Liver (tissue), 8 donors: ENCODE measurements at regions not wholly inside any gene's neighbourhood (a gene's known extent, or its start where the extent isn't known, plus 50 kb on each side); places are given as distances from the start of the nearest gene placed in this dataset.

Experiments used
- DNase-seq: peaks from one replicate; pipeline ENCODE4 v3.0.0-alpha.2; 2017; ENCODE audit warnings: low spot score
- H3K27ac ChIP-seq, 2 donors: one replicate each; pipeline ENCODE4 v1.7.0; 2013; ENCODE audit warnings: inconsistent platforms in 2 of 2, low read length in 2 of 2, control low read depth in 1 of 2, low read depth in 1 of 2, mild to moderate bottlenecking in 1 of 2
- H3K27me3 ChIP-seq, 4 donors: one replicate each; pipeline versions ENCODE4 v1.6.1 to v1.7.0; 2013; ENCODE audit warnings: low read length in 3 of 4, inconsistent platforms in 1 of 4, mild to moderate bottlenecking in 1 of 4, moderate library complexity in 1 of 4; ENCODE audit not compliant: control insufficient read depth in 4 of 4, insufficient read depth in 4 of 4
- H3K36me3 ChIP-seq, 4 donors: one replicate each; pipeline versions ENCODE4 v1.6.1 to v1.7.0; 2013; ENCODE audit warnings: low read length in 3 of 4, mild to moderate bottlenecking in 3 of 4, low read depth in 1 of 4, moderate library complexity in 1 of 4; ENCODE audit not compliant: control insufficient read depth in 4 of 4, insufficient read depth in 3 of 4
- H3K4me1 ChIP-seq, 4 donors: one replicate each; pipeline versions ENCODE4 v1.6.1 to v1.7.0; 2013; ENCODE audit warnings: low read length in 3 of 4, mild to moderate bottlenecking in 3 of 4, moderate library complexity in 1 of 4; ENCODE audit not compliant: control insufficient read depth in 4 of 4, insufficient read depth in 4 of 4
- H3K4me3 ChIP-seq, 3 donors: one replicate each; pipeline versions ENCODE4 v1.6.1 to v1.7.0; 2013; ENCODE audit warnings: low read length in 3 of 3, control low read depth in 1 of 3, low read depth in 1 of 3, mild to moderate bottlenecking in 1 of 3
- H3K9ac ChIP-seq, 2 donors: one replicate each; pipeline ENCODE4 v1.7.0; 2013; ENCODE audit warnings: low read length in 2 of 2, mild to moderate bottlenecking in 2 of 2, moderate library complexity in 2 of 2, control low read depth in 1 of 2, low read depth in 1 of 2
- H3K9me3 ChIP-seq, 4 donors: one replicate each; pipeline versions ENCODE4 v1.6.1 to v1.7.0; 2013; ENCODE audit warnings: low read length in 3 of 4; ENCODE audit not compliant: control insufficient read depth in 4 of 4
- ATF3 ChIP-seq: IDR thresholded peaks from 2 replicates; pipeline ENCODE4 v1.6.1; 2016; ENCODE audit warnings: antibody characterized with exemption
- CTCF ChIP-seq: fragments of 150-350 bp; IDR thresholded peaks from 2 replicates; pipeline ENCODE4 v1.5.1; 2017; ENCODE audit warnings: improper control_type of control experiment, low read depth, low read length; ENCODE audit not compliant: missing input control
- EGR1 ChIP-seq, 2 donors: IDR thresholded peaks; 2 replicates each; pipeline ENCODE4 v1.6.1; 2016 to 2018; ENCODE audit warnings: antibody characterized with exemption in 2 of 2, low read depth in 2 of 2
- FOXA1 ChIP-seq: IDR thresholded peaks from 2 replicates; pipeline ENCODE4 v1.6.1; 2016; ENCODE audit warnings: antibody characterized with exemption
- FOXA2 ChIP-seq: IDR thresholded peaks from 2 replicates; pipeline ENCODE4 v1.6.1; 2016; ENCODE audit warnings: antibody characterized with exemption
- GABPA ChIP-seq, 2 donors: IDR thresholded peaks in 1 of 2; conservative IDR thresholded peaks in 1 of 2; 2 replicates each; pipeline ENCODE4 v1.6.1; 2016; ENCODE audit warnings: antibody characterized with exemption in 2 of 2, mild to moderate bottlenecking in 1 of 2, moderate library complexity in 1 of 2
- HNF4A ChIP-seq, 2 donors: conservative IDR thresholded peaks; 2 replicates each; pipeline ENCODE4 v1.6.1; 2016; ENCODE audit warnings: antibody characterized with exemption in 2 of 2, mild to moderate bottlenecking in 2 of 2
- HNF4G ChIP-seq: IDR thresholded peaks from 2 replicates; pipeline ENCODE4 v1.6.1; 2016; ENCODE audit warnings: antibody characterized with exemption
- JUND ChIP-seq, 2 donors: IDR thresholded peaks; 2 replicates each; pipeline ENCODE4 v1.6.1; 2016; ENCODE audit warnings: antibody characterized with exemption in 2 of 2
- NR2F2 ChIP-seq: IDR thresholded peaks from 2 replicates; pipeline ENCODE4 v1.6.1; 2016; ENCODE audit warnings: antibody characterized with exemption
- RXRA ChIP-seq, 2 donors: IDR thresholded peaks; 2 replicates each; pipeline ENCODE4 v1.6.1; 2017 to 2018; ENCODE audit warnings: antibody characterized with exemption in 2 of 2, mild to moderate bottlenecking in 1 of 2
- SP1 ChIP-seq: IDR thresholded peaks from 2 replicates; pipeline ENCODE4 v1.6.1; 2018; ENCODE audit warnings: antibody characterized with exemption, mild to moderate bottlenecking
- YY1 ChIP-seq: IDR thresholded peaks from 2 replicates; pipeline ENCODE4 v1.6.1; 2016; ENCODE audit warnings: antibody characterized with exemption, mild to moderate bottlenecking
- WGBS: extraction: QIAGEN DNeasy Blood & Tissue Kit; methylation state at CpG from one replicate; pipeline ENCODE4 v1.1.7; 2013; 5-methylcytosine and 5-hydroxymethylcytosine counted together
- TF ChIP-seq, protein P1 (sequence below): IDR thresholded peaks from 2 replicates; pipeline ENCODE4 v1.6.1; 2016; ENCODE audit warnings: antibody characterized with exemption, mild to moderate bottlenecking
- TF ChIP-seq, protein P2 (sequence below): IDR thresholded peaks from 2 replicates; pipeline ENCODE4 v1.6.1; 2016; ENCODE audit warnings: antibody characterized with exemption
- TF ChIP-seq, protein P3 (sequence below): IDR thresholded peaks from 2 replicates; pipeline ENCODE4 v1.6.1; 2016; ENCODE audit warnings: antibody characterized with exemption
- donor health status: healthy.
- donor health status: healthy.
- donor health status: healthy.
- donor health status: healthy.
- donor health status: healthy.

- no peak for TF ChIP-seq FOXA2
- TF ChIP-seq RXRA (IDR thresholded peaks at IDR 0.05) = no peak
- TF ChIP-seq HNF4A (conservative IDR thresholded peaks at IDR 0.05) = no peak
- TF ChIP-seq FOXA1 = no peak
- no peak for TF ChIP-seq CTCF
- TF ChIP-seq, protein P1, sequence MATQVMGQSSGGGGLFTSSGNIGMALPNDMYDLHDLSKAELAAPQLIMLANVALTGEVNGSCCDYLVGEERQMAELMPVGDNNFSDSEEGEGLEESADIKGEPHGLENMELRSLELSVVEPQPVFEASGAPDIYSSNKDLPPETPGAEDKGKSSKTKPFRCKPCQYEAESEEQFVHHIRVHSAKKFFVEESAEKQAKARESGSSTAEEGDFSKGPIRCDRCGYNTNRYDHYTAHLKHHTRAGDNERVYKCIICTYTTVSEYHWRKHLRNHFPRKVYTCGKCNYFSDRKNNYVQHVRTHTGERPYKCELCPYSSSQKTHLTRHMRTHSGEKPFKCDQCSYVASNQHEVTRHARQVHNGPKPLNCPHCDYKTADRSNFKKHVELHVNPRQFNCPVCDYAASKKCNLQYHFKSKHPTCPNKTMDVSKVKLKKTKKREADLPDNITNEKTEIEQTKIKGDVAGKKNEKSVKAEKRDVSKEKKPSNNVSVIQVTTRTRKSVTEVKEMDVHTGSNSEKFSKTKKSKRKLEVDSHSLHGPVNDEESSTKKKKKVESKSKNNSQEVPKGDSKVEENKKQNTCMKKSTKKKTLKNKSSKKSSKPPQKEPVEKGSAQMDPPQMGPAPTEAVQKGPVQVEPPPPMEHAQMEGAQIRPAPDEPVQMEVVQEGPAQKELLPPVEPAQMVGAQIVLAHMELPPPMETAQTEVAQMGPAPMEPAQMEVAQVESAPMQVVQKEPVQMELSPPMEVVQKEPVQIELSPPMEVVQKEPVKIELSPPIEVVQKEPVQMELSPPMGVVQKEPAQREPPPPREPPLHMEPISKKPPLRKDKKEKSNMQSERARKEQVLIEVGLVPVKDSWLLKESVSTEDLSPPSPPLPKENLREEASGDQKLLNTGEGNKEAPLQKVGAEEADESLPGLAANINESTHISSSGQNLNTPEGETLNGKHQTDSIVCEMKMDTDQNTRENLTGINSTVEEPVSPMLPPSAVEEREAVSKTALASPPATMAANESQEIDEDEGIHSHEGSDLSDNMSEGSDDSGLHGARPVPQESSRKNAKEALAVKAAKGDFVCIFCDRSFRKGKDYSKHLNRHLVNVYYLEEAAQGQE = no peak
- TF ChIP-seq, protein P2, sequence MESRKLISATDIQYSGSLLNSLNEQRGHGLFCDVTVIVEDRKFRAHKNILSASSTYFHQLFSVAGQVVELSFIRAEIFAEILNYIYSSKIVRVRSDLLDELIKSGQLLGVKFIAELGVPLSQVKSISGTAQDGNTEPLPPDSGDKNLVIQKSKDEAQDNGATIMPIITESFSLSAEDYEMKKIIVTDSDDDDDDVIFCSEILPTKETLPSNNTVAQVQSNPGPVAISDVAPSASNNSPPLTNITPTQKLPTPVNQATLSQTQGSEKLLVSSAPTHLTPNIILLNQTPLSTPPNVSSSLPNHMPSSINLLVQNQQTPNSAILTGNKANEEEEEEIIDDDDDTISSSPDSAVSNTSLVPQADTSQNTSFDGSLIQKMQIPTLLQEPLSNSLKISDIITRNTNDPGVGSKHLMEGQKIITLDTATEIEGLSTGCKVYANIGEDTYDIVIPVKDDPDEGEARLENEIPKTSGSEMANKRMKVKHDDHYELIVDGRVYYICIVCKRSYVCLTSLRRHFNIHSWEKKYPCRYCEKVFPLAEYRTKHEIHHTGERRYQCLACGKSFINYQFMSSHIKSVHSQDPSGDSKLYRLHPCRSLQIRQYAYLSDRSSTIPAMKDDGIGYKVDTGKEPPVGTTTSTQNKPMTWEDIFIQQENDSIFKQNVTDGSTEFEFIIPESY = no peak
- no peak for TF ChIP-seq ATF3
- no peak for TF ChIP-seq YY1
- TF ChIP-seq, protein P3, sequence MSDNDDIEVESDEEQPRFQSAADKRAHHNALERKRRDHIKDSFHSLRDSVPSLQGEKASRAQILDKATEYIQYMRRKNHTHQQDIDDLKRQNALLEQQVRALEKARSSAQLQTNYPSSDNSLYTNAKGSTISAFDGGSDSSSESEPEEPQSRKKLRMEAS = no peak
- no peak for TF ChIP-seq NR2F2
- no peak for TF ChIP-seq GABPA (IDR thresholded peaks at IDR 0.05 in 1 of 2, conservative IDR thresholded peaks at IDR 0.05 in 1 of 2)
- no peak for TF ChIP-seq SP1
- TF ChIP-seq EGR1 (IDR thresholded peaks at IDR 0.05; ENCODE audit: low read depth in 2 of 2) = no peak
- no peak for TF ChIP-seq HNF4G
- no peak for TF ChIP-seq JUND (IDR thresholded peaks at IDR 0.05)
- Histone ChIP-seq H3K9me3 (no peaks in the 10 kb centered on the region), H3K4me1 (no peaks in the 10 kb centered on the region), H3K36me3 (no peaks in the 10 kb centered on the region), H3K27me3 (no peaks in the 10 kb centered on the region), H3K9ac (no peak overlapping the region), H3K4me3 (no peak overlapping the region), H3K27ac (no peak overlapping the region)
- WGBS = 94% methylated on average over 8 of the region's 8 CpGs
- no peak for DNase-seq
These were observed 92.7 kb upstream of the FAM20A start for GRCh38 chr17:68693896-68694295.

DNA sequence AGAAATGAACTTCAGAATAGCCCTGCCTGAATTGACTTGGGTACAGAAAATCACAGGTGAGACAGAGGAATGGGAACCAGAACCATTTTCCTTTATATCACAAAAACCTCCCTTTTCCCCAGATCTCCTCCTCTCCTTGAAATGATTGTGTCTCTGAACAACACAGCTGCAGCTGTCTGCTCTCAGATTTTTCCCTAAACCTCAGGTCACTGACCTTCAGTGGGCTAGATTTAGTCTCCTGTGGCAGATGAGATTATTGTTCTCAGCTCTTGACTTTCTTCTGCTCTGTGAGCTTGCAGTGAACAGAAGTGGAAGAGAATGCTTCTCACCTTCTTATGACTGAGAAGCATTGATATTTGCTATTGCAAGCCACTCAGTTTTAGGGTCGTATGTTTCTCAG is 92.3 kb upstream of the FAM20A start:
- Histone ChIP-seq H3K27me3 (no peaks in the 10 kb centered on the region), H3K9me3 (no peaks in the 10 kb centered on the region), H3K27ac (no peak overlapping the region), H3K4me1 (no peaks in the 10 kb centered on the region), H3K9ac (no peak overlapping the region), H3K4me3 (no peak overlapping the region), H3K36me3 (no peaks in the 10 kb centered on the region)
- WGBS = 93% methylated on average over 1 of the region's 1 CpG
- TF ChIP-seq HNF4G = no peak
- no peak for TF ChIP-seq CTCF
- TF ChIP-seq YY1 = no peak
- TF ChIP-seq, protein P3 = no peak
- TF ChIP-seq, protein P2 = no peak
- DNase-seq = no peak
